Endothelial cell of umbilical vein (primary cell): ENCODE measurements at regions not wholly inside any gene's neighbourhood (a gene's known extent, or its start where the extent isn't known, plus 50 kb on each side); places are given as distances from the start of the nearest gene placed in this dataset.

ENCODE experiments used
- BruUV-seq: library from RNA; stranded (reverse); fragments of 400-500 nt; replicated peaks from 2 replicates; lab custom pipeline; 2021; lab: Mats Ljungman, UMichigan
- CTCF ChIA-PET: fragments of 300-600, 350-600 bp; sonication (Branson Sonifier 250); formaldehyde crosslinking; loops from one replicate; lab custom pipeline; 2021; ENCODE audit warnings: antibody characterized with exemption, inconsistent platforms; lab: Charles Lee
- POLR2A ChIA-PET: fragments of 300-600, 350-600 bp; sonication (Branson Sonifier 250); formaldehyde crosslinking; loops from one replicate; lab custom pipeline; 2021; ENCODE audit warnings: antibody characterized with exemption, inconsistent platforms; lab: Charles Lee
- DNase-seq: peaks from one replicate; pipeline ENCODE4 v3.0.0-alpha.2; 2011; ENCODE audit warnings: low read depth, low spot score
- FAIRE-seq: peaks from 2 replicates; lab custom pipeline; 2011; peaks lifted over from hg19 to GRCh38; lab: Jason Lieb, UNC
- H2AFZ ChIP-seq: 2 replicates; pipeline ENCODE4 v1.6.0; 2012; ENCODE audit warnings: low read depth, low read length, control low read depth, inconsistent platforms
- H3K27ac ChIP-seq: 2 replicates; pipeline ENCODE4 v1.5.1; 2011; ENCODE audit warnings: low read depth, mild to moderate bottlenecking, control low read depth, low read length, moderate library complexity; ENCODE audit not compliant: insufficient read depth
- H3K27me3 ChIP-seq, 2 experiments: 2 replicates each; pipeline versions ENCODE4 v1.6.0 to v1.6.1; 2011; ENCODE audit warnings: low read length in 2 of 2, mixed read lengths in 1 of 2; ENCODE audit not compliant: control insufficient read depth in 2 of 2, insufficient read depth in 2 of 2
- H3K36me3 ChIP-seq, 2 experiments: 2 replicates in 1 of 2; 3 replicates in 1 of 2; pipeline ENCODE4 v1.5.1; 2011; ENCODE audit warnings: low read length in 2 of 2, mild to moderate bottlenecking in 1 of 2, moderate library complexity in 1 of 2; ENCODE audit not compliant: control insufficient read depth in 2 of 2, insufficient read depth in 2 of 2; ENCODE audit errors: extremely low read depth in 1 of 2
- H3K4me1 ChIP-seq: 3 replicates; pipeline ENCODE4 v1.5.1; 2011; ENCODE audit warnings: mild to moderate bottlenecking, low read length; ENCODE audit not compliant: control insufficient read depth, insufficient read depth; ENCODE audit errors: extremely low read depth
- H3K4me2 ChIP-seq: 2 replicates; pipeline ENCODE4 v1.6.1; 2011; ENCODE audit warnings: low read length, control low read depth, mixed read lengths; ENCODE audit not compliant: insufficient read depth
- H3K4me3 ChIP-seq, 3 experiments: fragments of 200-600 bp in 1 of 3; sonication (generic), shearing (Covaris generic) in 1 of 3; replicated peaks in 1 of 3; 2 replicates each; pipeline ENCODE4 v1.5.1; 2011 to 2016; ENCODE audit warnings: control low read depth in 3 of 3, low read length in 3 of 3, mild to moderate bottlenecking in 2 of 3, inconsistent platforms in 1 of 3, low read depth in 1 of 3, moderate library complexity in 1 of 3; ENCODE audit not compliant: insufficient read depth in 1 of 3
- H3K79me2 ChIP-seq: 2 replicates; pipeline ENCODE4 v1.6.0; 2012; ENCODE audit warnings: low read length, inconsistent platforms; ENCODE audit not compliant: control insufficient read depth, insufficient read depth
- H3K9ac ChIP-seq: replicated peaks from 2 replicates; pipeline ENCODE3; 2011; ENCODE audit warnings: low read length, control low read depth; ENCODE audit not compliant: insufficient read depth; ENCODE audit errors: extremely low read depth
- H3K9me1 ChIP-seq: replicated peaks from 3 replicates; pipeline ENCODE4 v1.6.0; 2011; ENCODE audit warnings: mild to moderate bottlenecking, low read length; ENCODE audit not compliant: control insufficient read depth, insufficient read depth; ENCODE audit errors: extremely low read depth
- H3K9me3 ChIP-seq: replicated peaks from 2 replicates; pipeline ENCODE4 v1.5.1; 2012; ENCODE audit warnings: low read length, inconsistent platforms; ENCODE audit not compliant: control insufficient read depth, insufficient read depth
- H4K20me1 ChIP-seq: replicated peaks from 2 replicates; pipeline ENCODE3; 2011; ENCODE audit warnings: mild to moderate bottlenecking, low read length; ENCODE audit not compliant: control insufficient read depth, insufficient read depth; ENCODE audit errors: extremely low read depth
- CTCF ChIP-seq, 2 donors: IDR thresholded peaks; 1 replicate in 1 of 2; 2 replicates in 1 of 2; pipeline ENCODE4 v1.5.1; 2011; ENCODE audit warnings: low read length in 2 of 2, mild to moderate bottlenecking in 2 of 2, moderate library complexity in 2 of 2, control low read depth in 1 of 2, inconsistent platforms in 1 of 2, low read depth in 1 of 2; ENCODE audit not compliant: insufficient read depth in 1 of 2; ENCODE audit errors: extremely low read depth in 1 of 2
- EZH2 ChIP-seq: IDR thresholded peaks from 2 replicates; pipeline ENCODE4 v1.6.1; 2012; ENCODE audit warnings: borderline replicate concordance, low read depth, mild to moderate bottlenecking, moderate library complexity, low read length, inconsistent platforms; ENCODE audit not compliant: severe bottlenecking
- FOS ChIP-seq: IDR thresholded peaks from 2 replicates; pipeline ENCODE4 v1.6.1; 2011; ENCODE audit warnings: mild to moderate bottlenecking, low read length, moderate library complexity, borderline replicate concordance; ENCODE audit not compliant: insufficient read depth
- GATA2 ChIP-seq: IDR thresholded peaks from 2 replicates; pipeline ENCODE4 v1.7.0; 2011; ENCODE audit warnings: low read depth, mild to moderate bottlenecking, moderate library complexity, mixed read lengths, low read length; ENCODE audit not compliant: insufficient read length, insufficient read depth
- JUN ChIP-seq: IDR thresholded peaks from 2 replicates; pipeline ENCODE4 v1.6.1; 2011; ENCODE audit warnings: borderline replicate concordance, low read depth; ENCODE audit not compliant: insufficient read length, insufficient read depth
- MAX ChIP-seq: IDR thresholded peaks from 2 replicates; pipeline ENCODE4 v1.6.1; 2011; ENCODE audit not compliant: insufficient read depth, insufficient read length
- MYC ChIP-seq: IDR thresholded peaks from one replicate; pipeline ENCODE4 v1.6.1; 2011; ENCODE audit warnings: mild to moderate bottlenecking, low read depth, low read length
- POLR2A ChIP-seq: IDR thresholded peaks from 2 replicates; pipeline ENCODE4 v1.6.1; 2012; ENCODE audit warnings: low read depth, mild to moderate bottlenecking, control low read depth, low read length
- POLR2AphosphoS5 ChIP-seq: IDR thresholded peaks from 2 replicates; pipeline ENCODE4 v1.6.1; 2012; ENCODE audit warnings: low read depth, mild to moderate bottlenecking, control low read depth, low read length, moderate library complexity; ENCODE audit not compliant: insufficient read depth
- dilution Hi-C: fragments of 300-500 bp; cut with MboI; formaldehyde crosslinking; loops from one replicate; pipeline ENCODE4 v1.15.0; 2019; ENCODE audit warnings: low sequenced_read_pairs; ENCODE audit not compliant: extremely low pct_ligation_motif_present
- intact Hi-C: fragments of 100-400 bp; cut with micrococcal nuclease; formaldehyde crosslinking; loops from one replicate; pipeline ENCODE4 v1.10.0; 2022

- no peak overlapping the region for H3K27ac ChIP-seq
- H3K79me2 ChIP-seq: no peaks in the 10 kb centered on the region
- no TSS peak for BruUV-seq
- no peak overlapping the region for H3K4me2 ChIP-seq
- ChIA-PET POLR2A (no interaction called here), CTCF (no interaction called here)
- TF ChIP-seq EZH2 (no peak), FOS (no peak), POLR2AphosphoS5 (no peak), CTCF (IDR thresholded peaks at IDR 0.05; ENCODE audit: extremely low read depth in 1 of 2, insufficient read depth in 1 of 2, low read depth in 1 of 2, low read length in 2 of 2) (no peak), POLR2A (no peak), JUN (no peak), GATA2 (no peak), MAX (no peak), MYC (no peak)
- no peak overlapping the region for H2AFZ ChIP-seq
- H3K9ac ChIP-seq: no peak overlapping the region
- no peak for FAIRE-seq
- H3K27me3 ChIP-seq: peaks cover 2% of the 10 kb centered on the region in 2 experiments
- no peaks in the 10 kb centered on the region for H3K36me3 ChIP-seq
- intact Hi-C loops: no loop called here
- H4K20me1 ChIP-seq: no peaks in the 10 kb centered on the region
- H3K9me3 ChIP-seq: no peaks in the 10 kb centered on the region
- H3K4me1 ChIP-seq: no peaks in the 10 kb centered on the region
- no peak for DNase-seq
- dilution Hi-C loops: no loop called here
- no peak overlapping the region for H3K4me3 ChIP-seq
- no peaks in the 10 kb centered on the region for H3K9me1 ChIP-seq
Measured at GRCh38 chr10:88222881-88223280, 359.5 kb downstream of the PTEN start.
